HG03025 (cell line): ENCODE measurements at regions not wholly inside any gene's neighbourhood (a gene's known extent, or its start where the extent isn't known, plus 50 kb on each side); places are given as distances from the start of the nearest gene placed in this dataset.

Experiments
- ATAC-seq: cut with Tn5 transposase; IDR thresholded peaks from one replicate; pipeline ENCODE4 v1.9.1; 2021; ENCODE audit warnings: mild to moderate bottlenecking, moderate library complexity; ENCODE audit not compliant: unreplicated experiment, low FRiP score

GRCh38 chr1:221905802-221906201, 163.9 kb upstream of the DUSP10 start:
- no peak for ATAC-seq

- ATAC-seq = no peak
Observed at GRCh38 chr1:221904319-221904718, 162.4 kb upstream of the DUSP10 start.

- ATAC-seq = no peak
Observed at GRCh38 chr1:221903594-221903993, 161.7 kb upstream of the DUSP10 start.

- ATAC-seq = no peak
Observed at GRCh38 chr1:221902961-221903360, 161.1 kb upstream of the DUSP10 start.

GRCh38 chr1:221900678-221901077, 158.8 kb upstream of the DUSP10 start:
- no peak for ATAC-seq

- ATAC-seq = no peak
Observed at GRCh38 chr1:221897321-221897721, 155.4 kb upstream of the DUSP10 start.

GRCh38 chr1:221892301-221892830, 150.5 kb upstream of the DUSP10 start:
- ATAC-seq = no peak

GRCh38 chr1:221891708-221892107, 149.8 kb upstream of the DUSP10 start:
- ATAC-seq = no peak

GRCh38 chr1:221888801-221889200, 146.9 kb upstream of the DUSP10 start:
- no peak for ATAC-seq

GRCh38 chr1:221888218-221888617, 146.3 kb upstream of the DUSP10 start:
- no peak for ATAC-seq

GRCh38 chr1:221887758-221888157, 145.9 kb upstream of the DUSP10 start:
- ATAC-seq = no peak

- no peak for ATAC-seq
Observed at GRCh38 chr1:221887415-221887746, 145.5 kb upstream of the DUSP10 start.

GRCh38 chr1:221886743-221887414, 145.0 kb upstream of the DUSP10 start:
- no peak for ATAC-seq

GRCh38 chr1:221886311-221886710, 144.4 kb upstream of the DUSP10 start:
- ATAC-seq = no peak

GRCh38 chr1:221884821-221885220, 142.9 kb upstream of the DUSP10 start:
- ATAC-seq = no peak

GRCh38 chr1:221881805-221882581, 140.1 kb upstream of the DUSP10 start:
- ATAC-seq = no peak

GRCh38 chr1:221880182-221880581, 138.3 kb upstream of the DUSP10 start:
- no peak for ATAC-seq

GRCh38 chr1:221878134-221878533, 136.2 kb upstream of the DUSP10 start:
- ATAC-seq = no peak

GRCh38 chr1:221877311-221877710, 135.4 kb upstream of the DUSP10 start:
- ATAC-seq = no peak

GRCh38 chr1:221875004-221875330, 133.1 kb upstream of the DUSP10 start:
- ATAC-seq = no peak

- ATAC-seq = no peak
Observed at GRCh38 chr1:221874285-221875003, 132.6 kb upstream of the DUSP10 start.
